Islet of Langerhans (tissue), 1 donor: ENCODE measurements at regions not wholly inside any gene's neighbourhood (a gene's known extent, or its start where the extent isn't known, plus 50 kb on each side); places are given as distances from the start of the nearest gene placed in this dataset.
A peak's percentile ranks its signal among the peaks of the same experiment; 100 is the strongest.

Experiments used
- FAIRE-seq: peaks from one replicate; lab custom pipeline; 2011; peaks lifted over from hg19 to GRCh38; lab: Jason Lieb, UNC

DNA sequence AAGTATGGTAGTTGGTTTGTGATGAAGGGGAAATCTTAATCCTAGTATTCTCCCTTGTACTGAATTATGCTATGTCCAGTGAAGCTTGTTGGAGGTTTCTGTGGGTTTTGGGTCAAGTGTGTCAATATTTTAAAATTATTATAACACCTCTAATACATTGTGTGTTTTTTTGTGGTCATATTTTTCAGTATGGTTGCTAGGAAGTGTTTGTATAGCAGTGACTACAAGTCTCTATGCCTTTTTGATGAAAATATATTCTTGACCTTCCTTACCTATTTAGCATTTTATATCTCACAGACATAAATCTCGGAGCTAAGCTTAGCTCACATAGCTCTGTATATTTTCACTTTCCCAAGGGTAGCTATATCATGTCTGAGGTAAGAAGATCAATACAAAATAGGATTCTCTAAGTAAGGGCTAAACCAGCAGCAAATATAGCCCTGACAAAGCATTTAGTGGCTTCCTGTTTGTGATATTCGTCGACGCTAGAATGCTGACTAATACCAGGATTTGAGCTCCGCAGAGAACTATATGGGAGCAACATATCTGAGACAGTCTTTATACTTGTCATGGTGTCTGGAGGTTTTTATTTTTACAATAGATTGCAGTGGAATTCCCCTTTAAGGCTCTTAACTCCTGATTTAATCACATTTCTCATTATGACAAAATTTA lies 82.3 kb downstream of the MACIR start:
- no peak for FAIRE-seq

DNA sequence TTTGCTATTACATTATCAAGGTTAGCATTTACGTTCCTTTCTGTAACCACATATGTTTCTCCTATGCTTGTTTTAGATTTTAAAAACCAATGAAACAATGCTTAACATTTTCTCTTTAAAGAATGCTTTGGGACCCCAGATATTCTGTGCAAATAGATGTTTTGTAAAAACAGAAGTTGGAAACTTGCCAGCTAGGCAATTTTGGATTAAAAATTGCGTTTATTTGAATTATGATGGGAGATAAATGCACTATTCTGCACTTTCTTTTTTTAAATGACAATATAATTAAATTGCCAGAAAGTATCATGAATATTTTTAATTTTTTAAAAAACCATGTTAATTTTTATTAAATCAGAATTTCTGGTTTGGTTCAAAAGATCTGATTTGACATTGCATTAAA lies 81.6 kb downstream of the MACIR start:
- FAIRE-seq = peak; percentile 66

DNA sequence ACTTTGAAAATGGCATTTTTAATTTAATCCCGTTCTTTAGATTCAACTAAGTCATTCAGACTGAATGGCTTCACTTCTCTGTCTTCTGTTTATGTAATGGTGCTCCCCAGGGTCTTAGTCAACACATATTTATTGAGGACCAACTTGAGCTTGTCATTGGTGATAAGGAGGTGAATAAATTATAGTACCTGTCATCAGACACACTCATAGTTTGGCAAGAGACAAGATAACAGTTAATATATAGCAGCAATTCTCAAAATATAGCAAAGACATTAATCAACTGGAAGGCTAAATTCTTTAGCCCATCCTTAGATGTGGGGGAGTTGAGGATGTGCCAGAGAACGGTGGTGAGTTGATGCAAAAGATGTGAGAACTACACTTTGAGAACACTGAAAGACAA lies 78.4 kb downstream of the MACIR start:
- no peak for FAIRE-seq

DNA sequence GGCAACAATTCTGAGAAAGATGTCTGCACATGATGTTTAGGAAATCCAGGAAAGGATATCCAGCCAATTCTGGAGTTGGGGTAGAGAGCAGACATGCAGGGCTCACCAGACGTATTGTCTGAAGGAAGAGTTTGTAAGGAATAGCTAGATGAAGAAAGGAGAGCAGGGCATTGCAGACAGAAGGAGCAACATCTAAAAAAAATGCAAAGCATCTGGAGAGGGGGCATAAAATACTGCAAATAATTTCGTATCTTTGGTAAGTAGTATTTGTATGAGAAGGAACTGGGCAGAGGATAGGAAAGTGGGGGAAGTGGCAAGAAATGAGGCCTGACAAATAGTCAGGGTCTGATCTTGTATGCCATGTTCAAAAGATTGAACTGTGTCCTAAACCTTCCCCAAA lies 74.8 kb downstream of the MACIR start:
- FAIRE-seq = no peak

DNA sequence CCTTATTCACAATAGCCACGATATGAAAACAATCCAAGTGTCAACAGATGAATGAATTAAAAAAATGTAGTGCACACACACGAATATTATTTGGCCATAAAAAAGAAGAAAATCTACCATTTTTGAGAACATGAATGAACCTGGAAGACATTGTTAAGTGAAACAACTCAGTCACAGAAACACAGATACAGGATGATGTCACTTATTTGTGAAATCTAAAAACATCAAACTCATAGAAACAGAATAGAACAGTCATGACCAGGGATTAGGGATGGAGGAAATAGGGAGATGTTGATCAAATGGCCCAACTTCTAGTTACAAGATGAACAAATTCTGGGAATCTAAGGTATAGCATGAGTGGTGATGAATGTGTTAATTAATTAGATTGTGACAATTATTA lies 72.3 kb downstream of the MACIR start:
- no peak for FAIRE-seq
